ENCODE measurements at regions not wholly inside any gene's neighbourhood (a gene's known extent, or its start where the extent isn't known, plus 50 kb on each side); places are given as distances from the start of the nearest gene placed in this dataset.

DNA sequence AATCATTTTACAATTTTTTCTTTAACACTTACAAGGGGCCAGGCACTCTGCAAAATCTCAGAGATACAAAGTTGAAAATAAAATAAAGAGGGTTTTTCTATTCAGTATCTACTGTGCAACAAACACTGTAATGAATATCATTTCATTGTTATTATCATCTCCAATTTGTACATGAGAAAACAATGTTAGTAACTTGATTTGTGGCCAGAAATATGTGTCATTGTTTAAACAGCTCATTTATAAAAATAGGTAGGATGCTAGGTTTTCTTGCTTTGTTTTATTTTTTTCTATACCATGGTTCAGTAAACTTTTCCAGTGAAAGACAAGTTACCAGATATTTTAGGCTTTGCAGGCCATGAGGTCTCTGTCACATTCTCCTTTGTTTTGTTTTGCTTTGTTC lies 318.1 kb upstream of the UBE2E2 start:
- Histone ChIP-seq H3K9ac (ENCODE audit: insufficient read depth in 1 of 2, low read depth in 2 of 2, low read length in 2 of 2) (no peak overlapping the region), H3K4me3 (no peak overlapping the region), H3K9me3 (replicated peaks; ENCODE audit: control insufficient read depth, insufficient read depth, low read depth, low read length) (no peaks in the 10 kb centered on the region; the same call in 1 of the 2 replicates), H3K4me2 (ENCODE audit: insufficient read depth, low read length) (no peak overlapping the region), H3K79me2 (ENCODE audit: control insufficient read depth, insufficient read depth, low read length) (no peaks in the 10 kb centered on the region), H3K27ac (ENCODE audit: extremely low read depth, low read depth, low read length) (no peak overlapping the region), H4K20me1 (replicated peaks; ENCODE audit: control insufficient read depth, insufficient read depth, low read length) (no peaks in the 10 kb centered on the region), H3K27me3 (ENCODE audit: control insufficient read depth in 2 of 2, insufficient read depth in 2 of 2, low read length in 2 of 2) (no peaks in the 10 kb centered on the region), H3K4me1 (replicated peaks in 1 of 2; ENCODE audit: control insufficient read depth in 2 of 2, insufficient read depth in 2 of 2, low read length in 2 of 2) (no peaks in the 10 kb centered on the region), H3K36me3 (ENCODE audit: control insufficient read depth, insufficient read depth, low read length) (no peaks in the 10 kb centered on the region), H3K9me1 (ENCODE audit: control insufficient read depth, insufficient read depth, low read length) (no peaks in the 10 kb centered on the region), H2AFZ (ENCODE audit: low read depth, low read length) (no peak overlapping the region)
- DNase-seq (ENCODE audit: extremely low read depth in 1 of 4, low spot score in 3 of 4) (no peak), FAIRE-seq (no peak), ATAC-seq (no peak)
- in situ Hi-C loops (cut with MboI) (no loop called here), intact Hi-C loops (cut with micrococcal nuclease) (no loop called here)
- ChIA-PET CTCF (ENCODE audit: low intra/inter-chr PET ratio) (no interaction called here), POLR2A (no interaction called here)
- no TSS peak for BruUV-seq (replicated peaks)
- no peak for TF ChIP-seq ZNF174 (CRISPR knock-in tag; IDR thresholded peaks at IDR 0.05)
- no peak for TF ChIP-seq KDM2B (CRISPR knock-in tag; IDR thresholded peaks at IDR 0.05)
- no peak for TF ChIP-seq MXI1 (IDR thresholded peaks at IDR 0.05; ENCODE audit: low read depth, low read length)
- TF ChIP-seq, protein P1, sequence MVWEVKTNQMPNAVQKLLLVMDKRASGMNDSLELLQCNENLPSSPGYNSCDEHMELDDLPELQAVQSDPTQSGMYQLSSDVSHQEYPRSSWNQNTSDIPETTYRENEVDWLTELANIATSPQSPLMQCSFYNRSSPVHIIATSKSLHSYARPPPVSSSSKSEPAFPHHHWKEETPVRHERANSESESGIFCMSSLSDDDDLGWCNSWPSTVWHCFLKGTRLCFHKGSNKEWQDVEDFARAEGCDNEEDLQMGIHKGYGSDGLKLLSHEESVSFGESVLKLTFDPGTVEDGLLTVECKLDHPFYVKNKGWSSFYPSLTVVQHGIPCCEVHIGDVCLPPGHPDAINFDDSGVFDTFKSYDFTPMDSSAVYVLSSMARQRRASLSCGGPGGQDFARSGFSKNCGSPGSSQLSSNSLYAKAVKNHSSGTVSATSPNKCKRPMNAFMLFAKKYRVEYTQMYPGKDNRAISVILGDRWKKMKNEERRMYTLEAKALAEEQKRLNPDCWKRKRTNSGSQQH (CRISPR knock-in tag; IDR thresholded peaks at IDR 0.05), result no peak
- TF ChIP-seq KLF6 (CRISPR knock-in tag; IDR thresholded peaks at IDR 0.05; ENCODE audit: borderline replicate concordance), result no peak
- no peak for TF ChIP-seq FOSL1 (tag; conservative IDR thresholded peaks at IDR 0.05)
- TF ChIP-seq, protein P2, sequence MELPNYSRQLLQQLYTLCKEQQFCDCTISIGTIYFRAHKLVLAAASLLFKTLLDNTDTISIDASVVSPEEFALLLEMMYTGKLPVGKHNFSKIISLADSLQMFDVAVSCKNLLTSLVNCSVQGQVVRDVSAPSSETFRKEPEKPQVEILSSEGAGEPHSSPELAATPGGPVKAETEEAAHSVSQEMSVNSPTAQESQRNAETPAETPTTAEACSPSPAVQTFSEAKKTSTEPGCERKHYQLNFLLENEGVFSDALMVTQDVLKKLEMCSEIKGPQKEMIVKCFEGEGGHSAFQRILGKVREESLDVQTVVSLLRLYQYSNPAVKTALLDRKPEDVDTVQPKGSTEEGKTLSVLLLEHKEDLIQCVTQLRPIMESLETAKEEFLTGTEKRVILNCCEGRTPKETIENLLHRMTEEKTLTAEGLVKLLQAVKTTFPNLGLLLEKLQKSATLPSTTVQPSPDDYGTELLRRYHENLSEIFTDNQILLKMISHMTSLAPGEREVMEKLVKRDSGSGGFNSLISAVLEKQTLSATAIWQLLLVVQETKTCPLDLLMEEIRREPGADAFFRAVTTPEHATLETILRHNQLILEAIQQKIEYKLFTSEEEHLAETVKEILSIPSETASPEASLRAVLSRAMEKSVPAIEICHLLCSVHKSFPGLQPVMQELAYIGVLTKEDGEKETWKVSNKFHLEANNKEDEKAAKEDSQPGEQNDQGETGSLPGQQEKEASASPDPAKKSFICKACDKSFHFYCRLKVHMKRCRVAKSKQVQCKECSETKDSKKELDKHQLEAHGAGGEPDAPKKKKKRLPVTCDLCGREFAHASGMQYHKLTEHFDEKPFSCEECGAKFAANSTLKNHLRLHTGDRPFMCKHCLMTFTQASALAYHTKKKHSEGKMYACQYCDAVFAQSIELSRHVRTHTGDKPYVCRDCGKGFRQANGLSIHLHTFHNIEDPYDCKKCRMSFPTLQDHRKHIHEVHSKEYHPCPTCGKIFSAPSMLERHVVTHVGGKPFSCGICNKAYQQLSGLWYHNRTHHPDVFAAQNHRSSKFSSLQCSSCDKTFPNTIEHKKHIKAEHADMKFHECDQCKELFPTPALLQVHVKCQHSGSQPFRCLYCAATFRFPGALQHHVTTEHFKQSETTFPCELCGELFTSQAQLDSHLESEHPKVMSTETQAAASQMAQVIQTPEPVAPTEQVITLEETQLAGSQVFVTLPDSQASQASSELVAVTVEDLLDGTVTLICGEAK (IDR thresholded peaks at IDR 0.05), result no peak
- TF ChIP-seq, protein P2 (CRISPR knock-in tag; IDR thresholded peaks at IDR 0.05), result no peak
- TF ChIP-seq IFI16 (CRISPR knock-in tag; IDR thresholded peaks at IDR 0.05), result no peak
- no peak for TF ChIP-seq HNRNPH1 (optimal IDR thresholded peaks at IDR 0.05; ENCODE audit: low read depth, low read length)
- no peak for TF ChIP-seq ZNF239 (CRISPR knock-in tag; IDR thresholded peaks at IDR 0.05)
- TF ChIP-seq ZSCAN32 (CRISPR knock-in tag; IDR thresholded peaks at IDR 0.05), result no peak
- TF ChIP-seq SNRNP70 (optimal IDR thresholded peaks at IDR 0.05; ENCODE audit: low read depth, low read length), result no peak
- no peak for TF ChIP-seq TEAD2 (tag; IDR thresholded peaks at IDR 0.05)
- TF ChIP-seq CCNT2 (IDR thresholded peaks at IDR 0.05; ENCODE audit: borderline replicate concordance, extremely low read depth, insufficient read length, low read depth, low read length), result no peak
